Esophagus (tissue), 2 donors: ENCODE measurements at regions not wholly inside any gene's neighbourhood (a gene's known extent, or its start where the extent isn't known, plus 50 kb on each side); places are given as distances from the start of the nearest gene placed in this dataset.

Source experiments
- H3K27ac ChIP-seq, 2 donors: one replicate each; pipeline ENCODE4 v1.5.1; 2013; ENCODE audit warnings: low read depth in 2 of 2, mild to moderate bottlenecking in 2 of 2, inconsistent platforms in 1 of 2, low read length in 1 of 2, moderate library complexity in 1 of 2
- H3K27me3 ChIP-seq, 2 donors: one replicate each; pipeline ENCODE4 v1.6.1; 2013; ENCODE audit warnings: low read length in 2 of 2, control low read depth in 1 of 2, mild to moderate bottlenecking in 1 of 2; ENCODE audit not compliant: insufficient read depth in 2 of 2, control insufficient read depth in 1 of 2
- H3K36me3 ChIP-seq, 2 donors: one replicate each; pipeline ENCODE4 v1.6.1; 2013; ENCODE audit warnings: low read length in 1 of 2; ENCODE audit not compliant: control insufficient read depth in 2 of 2, insufficient read depth in 2 of 2
- H3K4me1 ChIP-seq, 2 donors: one replicate each; pipeline ENCODE4 v1.6.1; 2013; ENCODE audit warnings: low read length in 1 of 2; ENCODE audit not compliant: control insufficient read depth in 2 of 2, insufficient read depth in 2 of 2
- H3K4me3 ChIP-seq, 2 donors: one replicate each; pipeline ENCODE4 v1.5.1; 2013; ENCODE audit warnings: low read length in 2 of 2, mild to moderate bottlenecking in 2 of 2, low read depth in 1 of 2, moderate library complexity in 1 of 2
- H3K9me3 ChIP-seq, 2 donors: one replicate each; pipeline ENCODE4 v1.6.1; 2013; ENCODE audit warnings: mild to moderate bottlenecking in 2 of 2, low read depth in 1 of 2, low read length in 1 of 2, moderate library complexity in 1 of 2; ENCODE audit not compliant: control insufficient read depth in 2 of 2, insufficient read depth in 1 of 2
- WGBS, 2 donors: extraction: QIAGEN DNeasy Blood & Tissue Kit; methylation state at CpG; one replicate each; pipeline ENCODE4 v1.1.7; 2013; 5-methylcytosine and 5-hydroxymethylcytosine counted together
- donor health status: healthy with polysubstance abuse.
- donor health status: Bipolar disorder and iron deficiency.

- Histone ChIP-seq H3K27me3 (no peaks in the 10 kb centered on the region), H3K4me1 (no peaks in the 10 kb centered on the region), H3K27ac (no peak overlapping the region), H3K36me3 (no peaks in the 10 kb centered on the region), H3K4me3 (no peak overlapping the region), H3K9me3 (no peaks in the 10 kb centered on the region)
- WGBS, 2 donors, result 63 to 76% methylated on average over 3 of the region's 3 CpGs
Observed at GRCh38 chr1:193785850-193786420, 599.5 kb upstream of the B3GALT2 start.

GRCh38 chr1:193774536-193775323 is 588.3 kb upstream of the B3GALT2 start:
- 81 to 84% methylated on average over 2 of the region's 2 CpGs for WGBS, 2 donors
- no peak overlapping the region for H3K4me3 ChIP-seq
- H3K27ac ChIP-seq, result no peak overlapping the region

GRCh38 chr1:193771596-193771995 is 585.2 kb upstream of the B3GALT2 start:
- H3K27me3 ChIP-seq, result no peaks in the 10 kb centered on the region
- H3K36me3 ChIP-seq, result no peaks in the 10 kb centered on the region
- H3K4me1 ChIP-seq, result no peaks in the 10 kb centered on the region
- H3K9me3 ChIP-seq, result no peaks in the 10 kb centered on the region
- no peak overlapping the region for H3K27ac ChIP-seq
- 47 to 51% methylated on average over 2 of the region's 2 CpGs for WGBS, 2 donors
- H3K4me3 ChIP-seq, result no peak overlapping the region

More at GRCh38 chr1:193774536-193775323, 588.3 kb upstream of the B3GALT2 start:
- no peaks in the 10 kb centered on the region for H3K4me1 ChIP-seq
- H3K36me3 ChIP-seq, result no peaks in the 10 kb centered on the region
- H3K27me3 ChIP-seq, result no peaks in the 10 kb centered on the region
- H3K9me3 ChIP-seq, result no peaks in the 10 kb centered on the region

- 86 to 89% methylated on average over 2 of the region's 2 CpGs for whole genome bisulfite sequencing, 2 donors
- no peaks in the 10 kb centered on the region for H3K4me1 ChIP-seq
- no peaks in the 10 kb centered on the region for H3K36me3 ChIP-seq
- no peaks in the 10 kb centered on the region for H3K9me3 ChIP-seq
- H3K27ac ChIP-seq, result no peak overlapping the region
- no peaks in the 10 kb centered on the region for H3K27me3 ChIP-seq
- no peak overlapping the region for H3K4me3 ChIP-seq
Observed at GRCh38 chr1:193769651-193770050, 583.2 kb upstream of the B3GALT2 start.

GRCh38 chr1:193767886-193768285 is 581.5 kb upstream of the B3GALT2 start:
- Histone ChIP-seq H3K9me3 (no peaks in the 10 kb centered on the region), H3K4me3 (no peak overlapping the region), H3K36me3 (no peaks in the 10 kb centered on the region), H3K27ac (no peak overlapping the region), H3K27me3 (no peaks in the 10 kb centered on the region), H3K4me1 (no peaks in the 10 kb centered on the region)
- 92 to 93% methylated on average over 6 of the region's 6 CpGs for WGBS, 2 donors

- Histone ChIP-seq H3K4me1 (no peaks in the 10 kb centered on the region), H3K27me3 (no peaks in the 10 kb centered on the region), H3K27ac (no peak overlapping the region), H3K36me3 (no peaks in the 10 kb centered on the region), H3K4me3 (no peak overlapping the region), H3K9me3 (no peaks in the 10 kb centered on the region)
- WGBS, 2 donors, result 84 to 87% methylated on average over 5 of the region's 5 CpGs
Observed at GRCh38 chr1:193766329-193766728, 579.9 kb upstream of the B3GALT2 start.

GRCh38 chr1:193763266-193763665 is 576.9 kb upstream of the B3GALT2 start:
- 66 to 73% methylated on average over 3 of the region's 3 CpGs for WGBS, 2 donors
- no peaks in the 10 kb centered on the region for H3K27me3 ChIP-seq

GRCh38 chr1:193762236-193762635 is 575.8 kb upstream of the B3GALT2 start:
- 75 to 82% methylated on average over 4 of the region's 4 CpGs for WGBS, 2 donors

More at GRCh38 chr1:193763266-193763665, 576.9 kb upstream of the B3GALT2 start:
- no peaks in the 10 kb centered on the region for H3K36me3 ChIP-seq
- no peak overlapping the region for H3K4me3 ChIP-seq
- no peaks in the 10 kb centered on the region for H3K4me1 ChIP-seq
- no peak overlapping the region for H3K27ac ChIP-seq
- no peaks in the 10 kb centered on the region for H3K9me3 ChIP-seq

GRCh38 chr1:193755441-193755840 is 569.0 kb upstream of the B3GALT2 start:
- Histone ChIP-seq H3K27ac (no peak overlapping the region), H3K36me3 (no peaks in the 10 kb centered on the region), H3K4me3 (no peak overlapping the region), H3K9me3 (no peaks in the 10 kb centered on the region), H3K27me3 (no peaks in the 10 kb centered on the region), H3K4me1 (no peaks in the 10 kb centered on the region)
- WGBS, 2 donors, result 79 to 82% methylated on average over 2 of the region's 2 CpGs

More at GRCh38 chr1:193762236-193762635, 575.8 kb upstream of the B3GALT2 start:
- Histone ChIP-seq H3K4me3 (no peak overlapping the region), H3K27me3 (no peaks in the 10 kb centered on the region), H3K9me3 (no peaks in the 10 kb centered on the region), H3K36me3 (no peaks in the 10 kb centered on the region), H3K4me1 (no peaks in the 10 kb centered on the region), H3K27ac (no peak overlapping the region)
